ENCODE measurements at regions not wholly inside any gene's neighbourhood (a gene's known extent, or its start where the extent isn't known, plus 50 kb on each side); places are given as distances from the start of the nearest gene placed in this dataset.
A peak's percentile ranks its signal among the peaks of the same experiment; 100 is the strongest.

DNA sequence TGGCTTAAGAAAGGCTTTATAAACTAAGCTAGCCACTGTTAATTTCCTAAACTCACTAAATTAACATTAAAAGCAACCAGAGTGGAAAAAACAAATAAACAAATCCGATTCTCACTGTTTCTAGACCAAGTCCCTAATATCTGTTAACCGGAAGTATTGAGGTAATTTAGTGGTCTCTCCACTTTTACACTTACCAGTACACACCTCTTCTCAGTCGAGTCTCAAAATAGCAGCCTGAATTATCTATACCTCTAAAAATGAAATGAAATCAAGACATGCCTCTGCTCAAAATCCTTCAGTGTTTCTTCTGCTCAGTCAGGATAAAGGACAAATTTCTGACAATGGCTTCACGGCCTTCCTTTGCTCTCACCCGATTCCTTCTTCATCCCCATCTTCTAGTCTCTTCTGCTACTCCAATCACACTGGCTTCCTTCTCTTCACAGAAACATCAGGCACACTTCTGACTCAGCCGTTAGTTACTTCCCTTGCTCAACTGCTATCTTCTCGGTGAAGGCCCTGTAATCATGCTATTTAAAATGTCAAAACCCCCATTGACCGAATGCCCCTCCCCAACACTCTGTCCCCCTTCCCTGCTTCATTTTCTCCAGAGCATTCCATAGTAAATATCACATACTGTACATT, 161.3 kb downstream of the KITLG start:
- DNase-seq: no peak

- DNase-seq: no peak
Observed at GRCh38 chr12:88419794-88420193, 160.5 kb downstream of the KITLG start.

DNA sequence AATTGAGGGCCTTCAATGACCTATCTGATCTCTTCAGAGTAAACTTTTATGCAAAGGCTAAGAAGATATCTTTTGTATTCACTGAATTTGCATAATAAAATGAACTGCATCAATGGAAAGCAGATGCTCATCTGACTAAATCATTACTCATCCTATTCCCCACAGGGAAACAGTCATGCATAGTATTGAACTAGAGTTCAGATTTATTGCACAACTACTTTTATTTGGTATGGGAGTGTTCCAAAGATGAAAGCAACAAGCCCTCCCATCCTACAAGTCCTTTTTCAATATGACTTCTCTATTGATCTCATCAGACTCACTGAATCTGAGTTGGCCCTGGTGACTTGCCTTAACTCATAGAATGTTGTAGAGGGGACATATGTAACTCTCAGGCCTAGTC, 159.8 kb downstream of the KITLG start:
- peak; percentile 31 for DNase-seq

DNA sequence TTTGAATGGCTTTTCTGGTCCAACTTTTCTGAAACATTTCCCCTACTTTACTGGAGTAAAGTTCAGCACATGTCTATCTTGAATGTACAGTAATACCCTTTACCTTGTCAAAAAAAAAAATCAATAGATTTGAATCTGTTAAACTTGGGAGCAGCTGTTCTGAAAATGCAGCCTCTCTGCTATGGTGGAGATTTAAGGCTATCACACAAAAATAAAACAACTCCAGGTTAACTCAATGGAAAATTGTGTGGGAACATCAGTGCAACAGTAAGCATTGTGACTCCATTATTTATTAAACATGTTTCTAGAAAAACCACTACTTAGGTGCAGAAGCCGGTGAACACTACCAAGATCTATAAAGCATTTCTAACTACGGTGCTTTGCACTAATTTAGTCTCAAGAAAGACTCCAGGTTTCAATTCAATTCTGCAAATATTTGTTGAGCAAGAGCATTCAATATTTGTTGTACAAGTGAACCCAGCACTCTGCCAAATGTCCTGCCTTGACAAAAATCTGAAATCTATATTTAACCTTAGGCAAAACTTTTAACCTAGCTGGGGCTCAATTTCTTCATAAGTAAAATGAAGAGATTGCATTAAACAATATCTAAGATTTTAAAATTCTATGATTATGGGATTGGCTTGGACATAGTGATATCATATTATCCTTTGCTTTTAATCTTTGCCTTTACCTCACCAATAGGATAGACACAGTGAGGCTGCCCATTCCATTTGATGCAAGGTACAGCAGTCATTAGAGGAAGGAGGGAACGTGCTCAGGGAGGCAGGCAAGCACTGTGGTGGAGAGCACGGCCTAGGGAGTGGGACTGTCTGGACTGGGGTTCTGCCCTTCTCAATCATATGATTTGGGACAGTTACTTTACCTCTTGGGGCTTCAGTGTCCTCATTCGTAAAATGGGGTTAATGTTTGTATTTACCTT, 155.2 kb downstream of the KITLG start:
- no peak for DNase-seq

DNA sequence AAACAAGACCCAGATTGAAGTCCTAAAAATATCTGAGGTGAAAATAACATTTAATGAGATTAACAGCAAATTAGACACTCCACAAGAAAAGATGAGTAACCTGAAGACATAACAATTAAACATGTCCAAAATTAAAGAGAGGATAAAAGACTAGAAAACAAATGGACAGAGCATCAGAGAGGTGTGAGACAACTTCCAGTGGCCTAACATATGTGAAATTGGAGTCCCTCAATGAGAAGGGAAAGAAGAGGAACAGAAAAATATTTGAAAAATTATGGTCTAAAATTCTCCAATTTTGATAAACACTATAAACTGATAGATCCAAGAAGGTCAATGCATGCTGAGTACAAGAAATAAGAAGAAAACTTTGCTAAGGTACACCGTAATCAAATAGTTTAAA, 151.9 kb downstream of the KITLG start:
- no peak for DNase-seq

GRCh38 chr12:88431246-88431645, 149.0 kb downstream of the KITLG start:
- peak; percentile 5 for DNase-seq

DNA sequence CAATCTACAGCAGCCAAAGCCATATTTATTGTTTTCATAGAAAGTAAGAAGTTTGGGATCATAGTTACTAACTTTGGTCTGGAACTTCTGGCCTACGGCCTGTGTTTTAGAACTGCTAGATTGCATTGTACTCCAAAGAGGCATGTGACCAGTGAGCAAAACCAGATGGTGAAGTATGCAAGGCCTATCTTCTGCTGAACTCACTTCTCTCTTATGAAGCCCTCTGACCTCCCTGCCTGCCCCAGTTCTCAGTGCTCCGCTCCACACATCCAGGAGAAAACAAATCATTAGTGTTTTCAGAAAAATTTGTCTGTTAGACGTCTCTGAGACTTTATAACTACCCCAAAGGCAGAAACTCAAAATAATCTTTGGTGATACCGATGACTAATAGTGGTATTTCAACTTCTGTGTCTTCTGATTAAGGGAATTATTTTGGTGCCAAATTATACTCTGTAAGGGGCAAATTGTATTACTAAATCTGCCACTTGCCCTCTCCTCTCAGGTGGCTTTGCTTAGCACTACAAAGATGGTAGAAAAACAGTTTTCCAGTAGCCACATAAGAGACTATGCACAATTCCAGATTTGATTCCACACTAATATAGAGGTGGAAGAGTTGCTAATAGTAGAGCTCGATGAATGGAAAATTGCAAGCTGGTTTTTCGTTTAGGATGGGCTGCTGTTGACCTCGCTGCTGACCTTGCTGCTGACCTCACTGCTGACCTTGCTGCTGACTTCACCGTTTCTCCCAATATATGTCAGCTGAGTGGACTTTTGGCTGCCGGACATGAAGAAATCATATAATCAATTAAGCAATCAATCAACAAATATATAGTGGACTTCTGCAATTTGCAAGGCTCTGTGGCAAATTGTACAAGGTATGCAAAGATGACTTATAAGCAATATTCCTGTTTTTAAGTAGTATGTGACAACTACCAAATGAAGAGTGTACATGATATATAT, 147.5 kb downstream of the KITLG start:
- peak; percentile 20 for DNase-seq

- peak; percentile 78 for DNase-seq
Observed at GRCh38 chr12:88433997-88434703, 146.1 kb downstream of the KITLG start.

DNA sequence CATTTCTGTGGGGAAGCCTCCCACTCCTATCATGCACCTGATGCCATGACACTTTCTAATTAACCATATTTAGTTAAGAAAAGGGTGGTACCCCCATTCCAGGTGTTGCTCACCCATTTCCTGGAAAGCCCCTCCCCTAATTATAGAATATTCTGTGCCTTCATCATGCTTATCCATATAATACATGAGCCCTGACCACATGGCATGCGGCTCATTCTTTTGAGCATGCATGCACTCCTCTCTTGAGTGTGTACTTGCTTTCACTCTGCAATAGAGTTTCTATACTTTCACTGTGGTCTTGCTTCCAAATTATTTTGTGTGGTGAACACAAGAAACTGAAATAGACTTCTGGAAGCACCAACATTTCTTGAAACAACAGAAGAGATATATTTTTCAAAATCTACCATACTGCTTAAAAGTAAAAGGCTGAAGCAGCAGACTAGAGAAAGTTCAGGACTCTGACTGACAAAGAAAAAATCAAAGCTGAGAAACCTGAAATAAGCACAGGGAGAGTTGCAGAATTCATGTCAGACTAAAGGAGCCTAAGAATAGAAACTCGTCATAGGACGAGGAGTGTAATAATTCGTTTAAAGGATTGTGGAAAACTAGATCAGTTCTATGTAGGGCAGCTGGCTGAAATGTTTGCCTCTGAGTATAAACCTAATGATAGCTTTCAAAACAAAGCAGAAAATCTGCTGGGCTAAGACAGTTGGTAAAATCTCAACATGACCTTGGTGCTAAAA, 144.8 kb downstream of the KITLG start:
- no peak for DNase-seq

- DNase-seq: no peak
Observed at GRCh38 chr12:88437226-88437625, 143.0 kb downstream of the KITLG start.
